ENCODE measurements at regions not wholly inside any gene's neighbourhood (a gene's known extent, or its start where the extent isn't known, plus 50 kb on each side); places are given as distances from the start of the nearest gene placed in this dataset.

DNA sequence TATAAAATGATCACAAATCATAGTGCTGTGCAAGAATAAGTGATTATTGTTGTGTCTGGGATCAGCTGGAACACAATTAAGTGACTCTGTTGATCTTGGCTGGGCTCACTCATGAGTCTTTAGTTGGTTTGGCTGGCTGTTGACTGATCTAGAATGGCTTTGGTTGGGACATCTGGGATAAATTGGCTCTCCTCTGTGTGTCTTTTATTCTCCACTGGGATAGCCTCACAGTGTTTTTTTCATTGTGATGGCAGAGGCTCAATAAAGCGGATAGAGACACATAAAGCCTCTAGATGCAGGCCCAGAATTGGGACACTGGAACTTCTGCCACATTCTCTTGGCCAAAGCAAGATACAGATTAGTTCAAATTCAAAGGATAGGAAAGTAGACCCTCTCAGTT is 735.6 kb downstream of the PDCD6IP start:
- no peaks in the 10 kb centered on the region for H3K27me3 ChIP-seq (ENCODE audit: insufficient read depth, low read length)
- no peaks in the 10 kb centered on the region for H3K36me3 ChIP-seq (ENCODE audit: insufficient read depth, low read length)
- no peak overlapping the region for H3K4me3 ChIP-seq (ENCODE audit: low read depth, low read length)
- H3K4me1 ChIP-seq (ENCODE audit: control insufficient read depth, insufficient read depth, low read length, unreplicated experiment), result no peaks in the 10 kb centered on the region
- no peaks in the 10 kb centered on the region for H3K79me2 ChIP-seq (ENCODE audit: control insufficient read depth, insufficient read depth, low read length, unreplicated experiment)
- H3K27ac ChIP-seq (ENCODE audit: low read depth, low read length), result no peak overlapping the region
- H2AFZ ChIP-seq (ENCODE audit: low read length, unreplicated experiment), result no peak overlapping the region

DNA sequence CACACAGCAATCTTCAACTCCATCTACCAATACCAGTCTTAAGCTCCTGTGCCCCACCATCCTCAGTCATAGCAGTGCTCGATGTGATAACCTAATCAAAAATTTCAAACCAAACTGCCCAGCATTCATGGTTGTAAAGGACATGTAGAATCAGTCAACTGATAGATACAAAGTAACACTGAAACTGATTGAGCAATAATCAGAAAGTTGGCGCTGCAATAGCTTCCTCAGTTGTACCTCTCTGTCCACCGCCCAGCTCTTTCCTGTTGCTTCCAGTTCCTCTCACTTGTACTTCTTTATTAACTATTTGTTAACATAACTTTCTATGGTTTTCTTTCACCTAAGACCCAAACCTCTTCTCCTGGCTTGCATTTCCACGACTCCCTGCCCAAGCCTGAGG is 745.7 kb downstream of the PDCD6IP start:
- H3K27ac ChIP-seq (ENCODE audit: low read depth, low read length), result no peak overlapping the region
- no peak overlapping the region for H3K4me3 ChIP-seq (ENCODE audit: low read depth, low read length)
- no peaks in the 10 kb centered on the region for H3K27me3 ChIP-seq (ENCODE audit: insufficient read depth, low read length)
- no peaks in the 10 kb centered on the region for H3K4me1 ChIP-seq (ENCODE audit: control insufficient read depth, insufficient read depth, low read length, unreplicated experiment)
- H2AFZ ChIP-seq (ENCODE audit: low read length, unreplicated experiment), result no peak overlapping the region
- H3K36me3 ChIP-seq (ENCODE audit: insufficient read depth, low read length), result no peaks in the 10 kb centered on the region
- H3K79me2 ChIP-seq (ENCODE audit: control insufficient read depth, insufficient read depth, low read length, unreplicated experiment), result no peaks in the 10 kb centered on the region

DNA sequence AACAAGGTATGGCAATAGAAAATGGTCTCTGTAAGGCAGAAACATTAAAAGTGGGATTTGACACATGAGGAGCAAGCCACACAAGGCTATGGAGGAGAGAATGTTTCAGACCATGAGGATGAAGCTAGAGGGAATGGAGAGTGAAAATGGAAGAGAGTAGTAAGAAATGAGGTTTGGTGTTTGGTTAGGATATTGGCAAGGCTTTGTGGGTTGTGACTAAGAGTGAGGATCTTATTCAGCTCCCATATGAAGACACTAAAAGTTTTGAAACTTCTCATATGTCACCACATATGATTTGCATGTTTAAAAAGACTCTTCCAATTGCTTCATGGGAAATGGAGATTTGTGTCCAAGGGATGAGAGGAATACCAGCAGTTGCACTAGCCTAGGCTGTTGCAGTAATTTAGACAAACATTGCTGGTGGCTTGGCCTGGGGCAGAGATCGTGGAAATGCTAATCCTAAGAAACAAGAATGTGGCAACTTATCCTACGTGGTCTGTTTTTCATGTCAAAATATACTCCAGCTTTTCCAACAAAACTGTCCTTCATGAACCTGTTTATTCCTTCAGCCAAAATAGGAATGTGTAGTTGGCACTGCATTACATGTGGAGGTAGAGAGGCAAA is 749.0 kb downstream of the PDCD6IP start:
- H3K4me1 ChIP-seq (ENCODE audit: control insufficient read depth, insufficient read depth, low read length, unreplicated experiment), result no peaks in the 10 kb centered on the region
- H3K36me3 ChIP-seq (ENCODE audit: insufficient read depth, low read length), result no peaks in the 10 kb centered on the region
- H3K79me2 ChIP-seq (ENCODE audit: control insufficient read depth, insufficient read depth, low read length, unreplicated experiment), result no peaks in the 10 kb centered on the region
- H3K27ac ChIP-seq (ENCODE audit: low read depth, low read length), result no peak overlapping the region
- H3K27me3 ChIP-seq (ENCODE audit: insufficient read depth, low read length), result no peaks in the 10 kb centered on the region
- H2AFZ ChIP-seq (ENCODE audit: low read length, unreplicated experiment), result no peak overlapping the region
- no peak overlapping the region for H3K4me3 ChIP-seq (ENCODE audit: low read depth, low read length)

DNA sequence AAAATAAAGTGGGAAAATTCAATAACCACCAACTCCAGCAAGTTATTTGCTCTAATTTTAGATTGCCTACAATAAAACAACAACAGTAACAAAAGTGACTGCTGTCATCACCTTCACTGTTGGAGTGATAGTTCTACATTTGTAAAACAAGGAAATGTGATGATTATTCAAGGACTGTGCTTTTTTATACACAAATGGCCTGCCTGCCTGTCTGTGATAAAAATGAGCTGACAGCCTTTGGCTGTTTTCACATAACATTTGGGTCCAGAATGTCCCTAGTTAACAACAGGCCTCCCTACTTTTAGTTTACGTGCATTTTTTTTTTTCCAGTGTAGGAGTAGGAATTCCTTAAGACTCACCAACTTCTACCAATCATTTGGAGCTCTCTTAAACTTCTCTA is 768.8 kb downstream of the PDCD6IP start:
- Histone ChIP-seq H3K79me2 (ENCODE audit: control insufficient read depth, insufficient read depth, low read length, unreplicated experiment) (no peaks in the 10 kb centered on the region), H3K27me3 (ENCODE audit: insufficient read depth, low read length) (no peaks in the 10 kb centered on the region), H3K4me3 (ENCODE audit: low read depth, low read length) (no peak overlapping the region), H2AFZ (ENCODE audit: low read length, unreplicated experiment) (no peak overlapping the region), H3K4me1 (ENCODE audit: control insufficient read depth, insufficient read depth, low read length, unreplicated experiment) (no peaks in the 10 kb centered on the region), H3K27ac (ENCODE audit: low read depth, low read length) (no peak overlapping the region), H3K36me3 (ENCODE audit: insufficient read depth, low read length) (no peaks in the 10 kb centered on the region)

DNA sequence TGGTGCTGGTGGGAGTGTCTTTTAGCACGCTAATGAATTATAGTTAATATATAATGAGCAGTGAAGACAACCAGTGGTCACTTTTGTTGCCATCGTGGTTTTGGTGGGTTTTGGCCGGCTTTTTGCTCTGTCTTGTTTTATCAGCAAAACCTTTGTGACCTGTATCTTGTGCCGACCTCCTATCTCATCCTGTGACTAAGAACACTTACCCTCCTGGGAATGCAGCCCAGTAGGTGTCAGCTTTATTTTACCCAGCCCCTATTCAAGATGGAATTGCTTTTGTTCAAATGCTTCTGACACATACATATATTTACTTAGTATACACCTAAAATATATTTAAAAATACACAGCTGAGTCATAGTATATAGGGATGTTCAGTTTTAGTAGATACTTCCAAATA is 770.3 kb downstream of the PDCD6IP start:
- no peaks in the 10 kb centered on the region for H3K79me2 ChIP-seq (ENCODE audit: control insufficient read depth, insufficient read depth, low read length, unreplicated experiment)
- H3K36me3 ChIP-seq (ENCODE audit: insufficient read depth, low read length), result no peaks in the 10 kb centered on the region
- no peaks in the 10 kb centered on the region for H3K27me3 ChIP-seq (ENCODE audit: insufficient read depth, low read length)
- H2AFZ ChIP-seq (ENCODE audit: low read length, unreplicated experiment), result no peak overlapping the region
- H3K27ac ChIP-seq (ENCODE audit: low read depth, low read length), result no peak overlapping the region
- H3K4me3 ChIP-seq (ENCODE audit: low read depth, low read length), result no peak overlapping the region
- H3K4me1 ChIP-seq (ENCODE audit: control insufficient read depth, insufficient read depth, low read length, unreplicated experiment), result no peaks in the 10 kb centered on the region

DNA sequence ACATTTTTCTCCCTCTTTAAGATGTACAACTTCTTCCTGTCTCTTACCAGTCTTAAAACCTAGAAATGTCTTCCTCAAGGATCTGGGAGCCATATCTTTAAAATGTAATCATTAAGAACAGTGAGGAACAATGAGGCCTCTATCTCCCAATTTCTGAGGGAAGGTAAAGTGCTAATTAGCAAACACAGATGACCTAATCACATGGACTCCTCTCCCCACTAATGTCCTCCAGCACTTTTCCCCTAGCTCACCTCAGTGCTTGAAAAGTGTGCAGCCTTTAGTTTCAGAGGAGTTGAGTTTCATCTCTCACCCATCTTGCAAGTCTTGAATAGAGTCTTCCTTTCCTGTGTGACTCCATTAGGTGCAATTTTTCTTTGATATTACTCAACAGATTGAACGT is 771.0 kb downstream of the PDCD6IP start:
- Histone ChIP-seq H3K27me3 (ENCODE audit: insufficient read depth, low read length) (no peaks in the 10 kb centered on the region), H2AFZ (ENCODE audit: low read length, unreplicated experiment) (no peak overlapping the region), H3K4me1 (ENCODE audit: control insufficient read depth, insufficient read depth, low read length, unreplicated experiment) (no peaks in the 10 kb centered on the region), H3K36me3 (ENCODE audit: insufficient read depth, low read length) (no peaks in the 10 kb centered on the region), H3K27ac (ENCODE audit: low read depth, low read length) (no peak overlapping the region), H3K4me3 (ENCODE audit: low read depth, low read length) (no peak overlapping the region), H3K79me2 (ENCODE audit: control insufficient read depth, insufficient read depth, low read length, unreplicated experiment) (no peaks in the 10 kb centered on the region)

DNA sequence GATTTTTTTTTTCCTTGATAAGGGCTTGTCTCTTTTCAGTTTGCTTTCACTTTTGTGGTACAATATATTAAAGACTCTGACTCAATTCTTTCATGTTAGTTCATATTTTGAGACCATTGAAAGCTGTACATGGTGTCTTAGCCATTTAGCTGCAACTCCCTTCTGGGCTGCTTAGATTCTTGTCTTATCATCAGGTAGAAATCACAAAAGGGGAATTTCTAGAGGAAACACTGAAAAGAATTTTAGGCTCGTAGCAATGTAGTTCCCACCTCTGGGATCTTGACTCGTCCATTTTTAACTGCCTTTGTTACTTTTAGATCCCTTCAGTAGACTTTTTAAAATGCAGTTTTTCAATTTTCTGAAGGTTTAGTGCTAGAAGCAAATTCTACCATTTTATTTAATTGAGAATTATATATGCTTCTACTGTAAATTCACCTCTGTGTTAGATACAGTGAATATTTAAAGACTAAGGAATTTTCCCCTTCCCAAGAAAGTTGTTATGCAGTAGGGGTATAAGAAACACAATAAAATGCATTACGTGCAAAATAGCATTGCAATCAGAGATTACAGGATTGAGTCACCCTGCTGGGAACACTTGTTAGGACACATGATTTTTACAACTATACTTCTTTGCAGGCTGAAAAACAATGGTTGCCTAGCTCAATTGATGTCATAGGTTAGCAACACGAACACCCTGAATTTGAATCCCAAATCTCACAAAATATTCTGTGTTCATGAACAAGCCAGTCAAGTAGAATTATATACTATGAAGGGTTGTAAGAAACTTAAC is 772.7 kb downstream of the PDCD6IP start:
- H3K79me2 ChIP-seq (ENCODE audit: control insufficient read depth, insufficient read depth, low read length, unreplicated experiment), result no peaks in the 10 kb centered on the region
- H3K27me3 ChIP-seq (ENCODE audit: insufficient read depth, low read length), result no peaks in the 10 kb centered on the region
- no peak overlapping the region for H2AFZ ChIP-seq (ENCODE audit: low read length, unreplicated experiment)
- no peaks in the 10 kb centered on the region for H3K4me1 ChIP-seq (ENCODE audit: control insufficient read depth, insufficient read depth, low read length, unreplicated experiment)
- H3K4me3 ChIP-seq (ENCODE audit: low read depth, low read length), result no peak overlapping the region
- no peak overlapping the region for H3K27ac ChIP-seq (ENCODE audit: low read depth, low read length)
- no peaks in the 10 kb centered on the region for H3K36me3 ChIP-seq (ENCODE audit: insufficient read depth, low read length)

DNA sequence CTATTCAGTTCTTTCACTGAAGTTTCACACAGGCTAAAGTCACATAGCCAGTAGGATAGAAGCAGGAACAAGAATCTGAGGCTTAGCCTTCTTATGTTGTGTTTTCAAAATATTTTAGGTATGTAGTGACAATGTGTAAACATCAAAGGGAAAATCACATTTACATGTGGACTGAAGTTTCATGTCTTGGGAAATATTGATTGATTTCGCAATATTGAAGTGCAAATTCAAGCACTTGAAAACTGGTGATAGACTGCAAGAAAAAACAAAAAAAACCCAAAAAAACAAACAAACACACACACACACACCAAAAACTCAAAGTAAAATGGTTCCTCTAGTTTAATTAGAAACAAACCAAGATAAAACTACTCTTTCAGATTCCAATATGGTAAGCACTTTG is 773.3 kb downstream of the PDCD6IP start:
- H3K27me3 ChIP-seq (ENCODE audit: insufficient read depth, low read length), result no peaks in the 10 kb centered on the region
- no peaks in the 10 kb centered on the region for H3K36me3 ChIP-seq (ENCODE audit: insufficient read depth, low read length)
- no peak overlapping the region for H3K4me3 ChIP-seq (ENCODE audit: low read depth, low read length)
- no peak overlapping the region for H2AFZ ChIP-seq (ENCODE audit: low read length, unreplicated experiment)
- H3K79me2 ChIP-seq (ENCODE audit: control insufficient read depth, insufficient read depth, low read length, unreplicated experiment), result no peaks in the 10 kb centered on the region
- H3K4me1 ChIP-seq (ENCODE audit: control insufficient read depth, insufficient read depth, low read length, unreplicated experiment), result no peaks in the 10 kb centered on the region
- H3K27ac ChIP-seq (ENCODE audit: low read depth, low read length), result no peak overlapping the region

DNA sequence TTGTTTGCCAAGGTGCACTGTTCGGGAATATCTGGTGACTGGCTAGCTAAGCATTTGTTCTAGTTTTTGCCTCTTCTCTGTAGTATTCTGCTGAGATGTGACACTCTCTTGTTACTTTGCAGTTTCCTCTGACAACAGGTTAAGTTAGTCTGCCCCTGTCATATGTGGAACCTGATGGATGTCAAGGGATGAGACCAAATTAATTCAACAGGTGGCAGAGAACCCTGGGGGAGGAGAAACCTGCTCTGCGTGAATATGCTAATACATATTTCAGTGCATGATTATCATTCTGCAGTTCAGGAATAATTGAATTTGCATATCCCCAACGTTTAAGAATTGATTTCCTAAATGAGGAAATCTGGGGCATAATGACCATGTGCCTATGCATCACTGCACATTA is 777.3 kb downstream of the PDCD6IP start:
- Histone ChIP-seq H3K27me3 (ENCODE audit: insufficient read depth, low read length) (no peaks in the 10 kb centered on the region), H3K4me1 (ENCODE audit: control insufficient read depth, insufficient read depth, low read length, unreplicated experiment) (no peaks in the 10 kb centered on the region), H2AFZ (ENCODE audit: low read length, unreplicated experiment) (no peak overlapping the region), H3K4me3 (ENCODE audit: low read depth, low read length) (no peak overlapping the region), H3K79me2 (ENCODE audit: control insufficient read depth, insufficient read depth, low read length, unreplicated experiment) (no peaks in the 10 kb centered on the region), H3K27ac (ENCODE audit: low read depth, low read length) (no peak overlapping the region), H3K36me3 (ENCODE audit: insufficient read depth, low read length) (no peaks in the 10 kb centered on the region)

DNA sequence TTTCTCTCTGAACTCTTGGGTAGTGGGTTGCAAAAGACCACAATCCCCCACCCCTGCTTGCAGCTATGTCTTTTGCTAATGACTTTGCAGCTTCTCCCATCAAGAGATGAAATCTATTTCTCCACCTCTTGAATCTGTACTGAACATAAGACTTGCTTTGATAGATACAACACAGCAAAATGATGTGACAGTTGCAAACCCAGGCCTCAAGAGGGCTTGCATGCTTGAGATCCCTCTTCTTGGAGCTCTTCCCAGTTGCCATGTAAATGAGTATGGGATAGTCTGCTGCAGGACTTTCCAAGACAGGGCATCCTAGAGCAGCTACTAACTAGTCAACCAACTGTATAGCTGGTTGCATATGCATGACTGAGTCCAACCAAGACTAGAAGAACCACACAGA is 783.6 kb downstream of the PDCD6IP start:
- Histone ChIP-seq H3K27me3 (ENCODE audit: insufficient read depth, low read length) (no peaks in the 10 kb centered on the region), H2AFZ (ENCODE audit: low read length, unreplicated experiment) (no peak overlapping the region), H3K4me3 (ENCODE audit: low read depth, low read length) (no peak overlapping the region), H3K27ac (ENCODE audit: low read depth, low read length) (no peak overlapping the region), H3K36me3 (ENCODE audit: insufficient read depth, low read length) (no peaks in the 10 kb centered on the region), H3K4me1 (ENCODE audit: control insufficient read depth, insufficient read depth, low read length, unreplicated experiment) (no peaks in the 10 kb centered on the region), H3K79me2 (ENCODE audit: control insufficient read depth, insufficient read depth, low read length, unreplicated experiment) (no peaks in the 10 kb centered on the region)

DNA sequence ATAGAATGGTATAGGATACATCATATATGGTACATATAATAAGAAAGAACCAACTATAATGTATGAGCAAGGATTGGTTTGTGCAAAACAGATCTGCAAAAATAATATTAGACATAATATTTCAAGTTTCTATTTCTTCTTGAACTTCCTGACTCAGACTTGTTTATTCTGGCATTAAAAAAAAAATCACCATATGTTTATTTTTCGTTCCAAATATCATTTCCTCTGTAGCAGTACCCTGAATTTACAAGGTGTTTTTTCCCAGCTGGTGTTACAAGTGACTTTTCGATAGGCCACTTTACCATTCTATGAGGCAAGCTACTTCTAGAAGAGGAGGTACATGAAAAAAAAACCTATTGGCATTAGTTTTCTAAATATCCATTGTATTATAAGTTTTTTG is 785.0 kb downstream of the PDCD6IP start:
- Histone ChIP-seq H3K27ac (ENCODE audit: low read depth, low read length) (no peak overlapping the region), H3K36me3 (ENCODE audit: insufficient read depth, low read length) (no peaks in the 10 kb centered on the region), H3K79me2 (ENCODE audit: control insufficient read depth, insufficient read depth, low read length, unreplicated experiment) (no peaks in the 10 kb centered on the region), H3K4me3 (ENCODE audit: low read depth, low read length) (no peak overlapping the region), H3K4me1 (ENCODE audit: control insufficient read depth, insufficient read depth, low read length, unreplicated experiment) (no peaks in the 10 kb centered on the region), H2AFZ (ENCODE audit: low read length, unreplicated experiment) (no peak overlapping the region), H3K27me3 (ENCODE audit: insufficient read depth, low read length) (no peaks in the 10 kb centered on the region)
